HepG2 (cell line): ENCODE measurements at regions not wholly inside any gene's neighbourhood (a gene's known extent, or its start where the extent isn't known, plus 50 kb on each side); places are given as distances from the start of the nearest gene placed in this dataset.

Experiments
- CC2D1A ChIP-seq: sonication (generic); formaldehyde crosslinking; IDR thresholded peaks from 2 replicates; pipeline ENCODE4 v1.8.1; 2023; ENCODE audit warnings: mild to moderate bottlenecking, missing genetic modification reagents
- EZH2 ChIP-seq: conservative IDR thresholded peaks from 2 replicates; pipeline ENCODE4 v1.6.1; 2012; ENCODE audit warnings: mild to moderate bottlenecking, low read depth, low read length, moderate library complexity
- MAX ChIP-seq: IDR thresholded peaks from 2 replicates; pipeline ENCODE4 v1.6.1; 2012; ENCODE audit warnings: inconsistent platforms
- MLX ChIP-seq: IDR thresholded peaks from 2 replicates; pipeline ENCODE4 v1.6.1; 2016
- MNT ChIP-seq: fragments of 450-650 bp; IDR thresholded peaks from 2 replicates; pipeline ENCODE4 v1.6.1; 2016
- RAD21 ChIP-seq: fragments of 450-650 bp; formaldehyde crosslinking; IDR thresholded peaks from 2 replicates; pipeline ENCODE4 v1.5.0; 2020; ENCODE audit warnings: mild to moderate bottlenecking
- TEAD3 ChIP-seq: optimal IDR thresholded peaks from 2 replicates; pipeline ENCODE3; 2016; ENCODE audit warnings: borderline replicate concordance
- ZNF737 ChIP-seq: sonication (generic); formaldehyde crosslinking; IDR thresholded peaks from 2 replicates; pipeline ENCODE4 v1.5.0; 2020; ENCODE audit warnings: missing genetic modification reagents, mild to moderate bottlenecking, borderline replicate concordance
- TF ChIP-seq, protein P1 (sequence below): sonication (generic); formaldehyde crosslinking; IDR thresholded peaks from 2 replicates; pipeline ENCODE4 v1.4.0; 2020; ENCODE audit warnings: missing genetic modification reagents
- TF ChIP-seq, protein P2 (sequence below): sonication (generic); formaldehyde crosslinking; conservative IDR thresholded peaks from 2 replicates; pipeline ENCODE4 v1.4.0; 2020; ENCODE audit warnings: missing genetic modification reagents
- TF ChIP-seq, protein P3 (sequence below): sonication (generic); formaldehyde crosslinking; IDR thresholded peaks from 2 replicates; pipeline ENCODE4 v1.5.0; 2020; ENCODE audit warnings: mild to moderate bottlenecking, missing genetic modification reagents, moderate library complexity
- TF ChIP-seq, protein P4 (sequence below): sonication (generic); formaldehyde crosslinking; conservative IDR thresholded peaks from 2 replicates; pipeline ENCODE4 v1.4.0; 2020; ENCODE audit warnings: missing genetic modification reagents
- TF ChIP-seq, protein P5 (sequence below), 2 experiments: IDR thresholded peaks; 2 replicates each; pipeline ENCODE4 v1.6.1; 2011 to 2012; ENCODE audit warnings: low read length in 2 of 2, borderline replicate concordance in 1 of 2, low read depth in 1 of 2, mild to moderate bottlenecking in 1 of 2, moderate library complexity in 1 of 2

- TF ChIP-seq, protein P1, sequence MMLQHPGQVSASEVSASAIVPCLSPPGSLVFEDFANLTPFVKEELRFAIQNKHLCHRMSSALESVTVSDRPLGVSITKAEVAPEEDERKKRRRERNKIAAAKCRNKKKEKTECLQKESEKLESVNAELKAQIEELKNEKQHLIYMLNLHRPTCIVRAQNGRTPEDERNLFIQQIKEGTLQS (CRISPR knock-in tag), result no peak
- no peak for TF ChIP-seq RAD21
- no peak for TF ChIP-seq CC2D1A (CRISPR knock-in tag)
- TF ChIP-seq, protein P2, sequence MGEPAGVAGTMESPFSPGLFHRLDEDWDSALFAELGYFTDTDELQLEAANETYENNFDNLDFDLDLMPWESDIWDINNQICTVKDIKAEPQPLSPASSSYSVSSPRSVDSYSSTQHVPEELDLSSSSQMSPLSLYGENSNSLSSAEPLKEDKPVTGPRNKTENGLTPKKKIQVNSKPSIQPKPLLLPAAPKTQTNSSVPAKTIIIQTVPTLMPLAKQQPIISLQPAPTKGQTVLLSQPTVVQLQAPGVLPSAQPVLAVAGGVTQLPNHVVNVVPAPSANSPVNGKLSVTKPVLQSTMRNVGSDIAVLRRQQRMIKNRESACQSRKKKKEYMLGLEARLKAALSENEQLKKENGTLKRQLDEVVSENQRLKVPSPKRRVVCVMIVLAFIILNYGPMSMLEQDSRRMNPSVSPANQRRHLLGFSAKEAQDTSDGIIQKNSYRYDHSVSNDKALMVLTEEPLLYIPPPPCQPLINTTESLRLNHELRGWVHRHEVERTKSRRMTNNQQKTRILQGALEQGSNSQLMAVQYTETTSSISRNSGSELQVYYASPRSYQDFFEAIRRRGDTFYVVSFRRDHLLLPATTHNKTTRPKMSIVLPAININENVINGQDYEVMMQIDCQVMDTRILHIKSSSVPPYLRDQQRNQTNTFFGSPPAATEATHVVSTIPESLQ (CRISPR knock-in tag), result no peak
- no peak for TF ChIP-seq TEAD3
- TF ChIP-seq, protein P3, sequence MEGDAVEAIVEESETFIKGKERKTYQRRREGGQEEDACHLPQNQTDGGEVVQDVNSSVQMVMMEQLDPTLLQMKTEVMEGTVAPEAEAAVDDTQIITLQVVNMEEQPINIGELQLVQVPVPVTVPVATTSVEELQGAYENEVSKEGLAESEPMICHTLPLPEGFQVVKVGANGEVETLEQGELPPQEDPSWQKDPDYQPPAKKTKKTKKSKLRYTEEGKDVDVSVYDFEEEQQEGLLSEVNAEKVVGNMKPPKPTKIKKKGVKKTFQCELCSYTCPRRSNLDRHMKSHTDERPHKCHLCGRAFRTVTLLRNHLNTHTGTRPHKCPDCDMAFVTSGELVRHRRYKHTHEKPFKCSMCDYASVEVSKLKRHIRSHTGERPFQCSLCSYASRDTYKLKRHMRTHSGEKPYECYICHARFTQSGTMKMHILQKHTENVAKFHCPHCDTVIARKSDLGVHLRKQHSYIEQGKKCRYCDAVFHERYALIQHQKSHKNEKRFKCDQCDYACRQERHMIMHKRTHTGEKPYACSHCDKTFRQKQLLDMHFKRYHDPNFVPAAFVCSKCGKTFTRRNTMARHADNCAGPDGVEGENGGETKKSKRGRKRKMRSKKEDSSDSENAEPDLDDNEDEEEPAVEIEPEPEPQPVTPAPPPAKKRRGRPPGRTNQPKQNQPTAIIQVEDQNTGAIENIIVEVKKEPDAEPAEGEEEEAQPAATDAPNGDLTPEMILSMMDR (CRISPR knock-in tag), result no peak
- TF ChIP-seq MAX, result no peak
- TF ChIP-seq, protein P4, sequence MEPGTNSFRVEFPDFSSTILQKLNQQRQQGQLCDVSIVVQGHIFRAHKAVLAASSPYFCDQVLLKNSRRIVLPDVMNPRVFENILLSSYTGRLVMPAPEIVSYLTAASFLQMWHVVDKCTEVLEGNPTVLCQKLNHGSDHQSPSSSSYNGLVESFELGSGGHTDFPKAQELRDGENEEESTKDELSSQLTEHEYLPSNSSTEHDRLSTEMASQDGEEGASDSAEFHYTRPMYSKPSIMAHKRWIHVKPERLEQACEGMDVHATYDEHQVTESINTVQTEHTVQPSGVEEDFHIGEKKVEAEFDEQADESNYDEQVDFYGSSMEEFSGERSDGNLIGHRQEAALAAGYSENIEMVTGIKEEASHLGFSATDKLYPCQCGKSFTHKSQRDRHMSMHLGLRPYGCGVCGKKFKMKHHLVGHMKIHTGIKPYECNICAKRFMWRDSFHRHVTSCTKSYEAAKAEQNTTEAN (CRISPR knock-in tag), result no peak
- TF ChIP-seq, protein P5, sequence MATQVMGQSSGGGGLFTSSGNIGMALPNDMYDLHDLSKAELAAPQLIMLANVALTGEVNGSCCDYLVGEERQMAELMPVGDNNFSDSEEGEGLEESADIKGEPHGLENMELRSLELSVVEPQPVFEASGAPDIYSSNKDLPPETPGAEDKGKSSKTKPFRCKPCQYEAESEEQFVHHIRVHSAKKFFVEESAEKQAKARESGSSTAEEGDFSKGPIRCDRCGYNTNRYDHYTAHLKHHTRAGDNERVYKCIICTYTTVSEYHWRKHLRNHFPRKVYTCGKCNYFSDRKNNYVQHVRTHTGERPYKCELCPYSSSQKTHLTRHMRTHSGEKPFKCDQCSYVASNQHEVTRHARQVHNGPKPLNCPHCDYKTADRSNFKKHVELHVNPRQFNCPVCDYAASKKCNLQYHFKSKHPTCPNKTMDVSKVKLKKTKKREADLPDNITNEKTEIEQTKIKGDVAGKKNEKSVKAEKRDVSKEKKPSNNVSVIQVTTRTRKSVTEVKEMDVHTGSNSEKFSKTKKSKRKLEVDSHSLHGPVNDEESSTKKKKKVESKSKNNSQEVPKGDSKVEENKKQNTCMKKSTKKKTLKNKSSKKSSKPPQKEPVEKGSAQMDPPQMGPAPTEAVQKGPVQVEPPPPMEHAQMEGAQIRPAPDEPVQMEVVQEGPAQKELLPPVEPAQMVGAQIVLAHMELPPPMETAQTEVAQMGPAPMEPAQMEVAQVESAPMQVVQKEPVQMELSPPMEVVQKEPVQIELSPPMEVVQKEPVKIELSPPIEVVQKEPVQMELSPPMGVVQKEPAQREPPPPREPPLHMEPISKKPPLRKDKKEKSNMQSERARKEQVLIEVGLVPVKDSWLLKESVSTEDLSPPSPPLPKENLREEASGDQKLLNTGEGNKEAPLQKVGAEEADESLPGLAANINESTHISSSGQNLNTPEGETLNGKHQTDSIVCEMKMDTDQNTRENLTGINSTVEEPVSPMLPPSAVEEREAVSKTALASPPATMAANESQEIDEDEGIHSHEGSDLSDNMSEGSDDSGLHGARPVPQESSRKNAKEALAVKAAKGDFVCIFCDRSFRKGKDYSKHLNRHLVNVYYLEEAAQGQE (IDR thresholded peaks at IDR 0.05; ENCODE audit: borderline replicate concordance in 1 of 2, low read depth in 1 of 2, low read length in 2 of 2), result no peak
- no peak for TF ChIP-seq ZNF737 (CRISPR knock-in tag)
- TF ChIP-seq EZH2, result no peak
- TF ChIP-seq MLX (CRISPR knock-in tag), result no peak
- no peak for TF ChIP-seq MNT
Observed at GRCh38 chr11:91263496-91264365, 960.9 kb upstream of the FAT3 start.
